ENCODE measurements at regions not wholly inside any gene's neighbourhood (a gene's known extent, or its start where the extent isn't known, plus 50 kb on each side); places are given as distances from the start of the nearest gene placed in this dataset.

DNA sequence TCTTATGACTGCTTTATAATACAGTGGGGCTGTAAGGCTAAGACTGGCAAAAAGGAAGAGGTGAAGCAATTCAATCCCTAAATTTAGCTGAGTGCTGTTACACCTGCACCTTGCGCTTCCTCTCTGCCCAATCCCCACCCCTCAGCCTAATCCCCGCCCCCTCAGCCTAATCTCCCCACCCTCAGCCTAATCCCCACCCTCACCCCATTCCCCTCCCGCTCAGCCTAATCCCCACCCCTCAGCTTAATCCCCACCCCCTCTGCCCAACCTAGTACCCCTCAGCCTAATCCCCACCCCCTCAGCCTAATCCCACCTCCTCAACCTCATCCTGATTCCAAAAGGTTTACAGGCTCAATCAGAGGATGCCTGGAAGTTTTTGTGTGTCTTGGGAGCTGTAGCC, 155.5 kb downstream of the PMP22 start:
- Histone ChIP-seq H3K4me1 (peaks cover 7 to 15% (median 14%) of the 10 kb centered on the region in 4 donors), H3K27ac (replicated peaks in 1 of 4) (no peak overlapping the region), H3K27me3 (peaks cover 0 to 51% (median 0%) of the 10 kb centered on the region in 4 donors), H3K36me3 (no peaks in the 10 kb centered on the region), H3K9me3 (no peaks in the 10 kb centered on the region), H3K4me3 (no peak overlapping the region)
- no peak for DNase-seq (ENCODE audit: extremely low spot score)
- WGBS = 53% methylated on average over 3 of the region's 3 CpGs
- intact Hi-C loops (cut with DNase I) = no loop called here
- TF ChIP-seq POLR2AphosphoS5 (IDR thresholded peaks at IDR 0.05) (no peak), EP300 (IDR thresholded peaks at IDR 0.05) (no peak)

DNA sequence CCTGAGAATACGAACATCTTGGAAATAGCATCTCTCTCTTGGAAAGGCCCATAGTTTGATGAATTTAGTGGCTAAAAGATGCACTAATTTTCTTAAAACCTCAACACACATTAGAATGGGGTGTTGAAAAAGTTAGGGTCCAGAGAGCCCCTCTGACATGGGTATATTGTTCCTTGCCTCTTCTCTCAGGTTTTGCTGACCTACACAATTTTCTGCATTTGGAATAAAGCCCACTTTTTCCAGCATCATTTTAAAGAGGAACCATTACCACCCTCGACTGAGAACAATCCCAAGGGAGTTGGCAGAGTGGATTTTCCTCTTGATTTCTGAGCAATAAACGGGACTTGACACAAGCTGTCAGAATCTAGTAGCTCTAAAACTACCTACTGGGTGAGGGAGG, 156.1 kb downstream of the PMP22 start:
- 77% methylated on average over 3 of the region's 3 CpGs for WGBS
- H3K27ac ChIP-seq (replicated peaks in 1 of 4) = no peak overlapping the region
- TF ChIP-seq, protein P1, sequence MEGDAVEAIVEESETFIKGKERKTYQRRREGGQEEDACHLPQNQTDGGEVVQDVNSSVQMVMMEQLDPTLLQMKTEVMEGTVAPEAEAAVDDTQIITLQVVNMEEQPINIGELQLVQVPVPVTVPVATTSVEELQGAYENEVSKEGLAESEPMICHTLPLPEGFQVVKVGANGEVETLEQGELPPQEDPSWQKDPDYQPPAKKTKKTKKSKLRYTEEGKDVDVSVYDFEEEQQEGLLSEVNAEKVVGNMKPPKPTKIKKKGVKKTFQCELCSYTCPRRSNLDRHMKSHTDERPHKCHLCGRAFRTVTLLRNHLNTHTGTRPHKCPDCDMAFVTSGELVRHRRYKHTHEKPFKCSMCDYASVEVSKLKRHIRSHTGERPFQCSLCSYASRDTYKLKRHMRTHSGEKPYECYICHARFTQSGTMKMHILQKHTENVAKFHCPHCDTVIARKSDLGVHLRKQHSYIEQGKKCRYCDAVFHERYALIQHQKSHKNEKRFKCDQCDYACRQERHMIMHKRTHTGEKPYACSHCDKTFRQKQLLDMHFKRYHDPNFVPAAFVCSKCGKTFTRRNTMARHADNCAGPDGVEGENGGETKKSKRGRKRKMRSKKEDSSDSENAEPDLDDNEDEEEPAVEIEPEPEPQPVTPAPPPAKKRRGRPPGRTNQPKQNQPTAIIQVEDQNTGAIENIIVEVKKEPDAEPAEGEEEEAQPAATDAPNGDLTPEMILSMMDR (IDR thresholded peaks at IDR 0.05) = no peak
- TF ChIP-seq POLR2A (IDR thresholded peaks at IDR 0.05; ENCODE audit: low read depth) = no peak
- no peak for TF ChIP-seq POLR2AphosphoS5 (IDR thresholded peaks at IDR 0.05)
- no peak for TF ChIP-seq EP300 (IDR thresholded peaks at IDR 0.05)
- H3K4me3 ChIP-seq = no peak overlapping the region
- no peak for DNase-seq (ENCODE audit: extremely low spot score)
- intact Hi-C loops (cut with DNase I) = no loop called here
- no peaks in the 10 kb centered on the region for H3K9me3 ChIP-seq
- H3K4me1 ChIP-seq = peaks cover 7 to 15% (median 14%) of the 10 kb centered on the region in 4 donors
- no peaks in the 10 kb centered on the region for H3K36me3 ChIP-seq
- H3K27me3 ChIP-seq = peaks cover 0 to 57% (median 0%) of the 10 kb centered on the region in 4 donors

DNA sequence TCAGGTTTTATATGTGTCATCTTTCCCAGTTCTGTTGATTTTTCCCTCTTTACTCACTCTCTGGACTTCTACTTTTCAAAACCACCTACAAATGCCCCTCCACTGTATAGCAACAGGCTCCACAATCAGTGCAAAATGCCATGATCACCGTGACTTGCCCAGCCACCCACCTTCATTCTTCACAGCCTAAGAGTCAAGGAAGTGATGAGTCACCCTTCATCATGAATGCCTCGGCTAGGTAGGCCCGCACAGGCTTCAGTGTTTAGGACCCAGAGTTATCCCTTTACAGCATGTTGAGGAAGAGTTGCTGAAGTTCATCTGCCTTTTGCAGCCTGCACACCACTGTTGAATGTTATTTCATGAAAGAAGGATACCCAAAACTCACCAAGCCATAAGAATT, 158.6 kb downstream of the PMP22 start:
- H3K9me3 ChIP-seq = no peaks in the 10 kb centered on the region
- intact Hi-C loops (cut with DNase I) = no loop called here
- DNase-seq (ENCODE audit: extremely low spot score) = no peak
- no peak overlapping the region for H3K27ac ChIP-seq (replicated peaks in 1 of 4)
- no peak for TF ChIP-seq EP300 (IDR thresholded peaks at IDR 0.05)
- TF ChIP-seq POLR2AphosphoS5 (IDR thresholded peaks at IDR 0.05) = no peak
- TF ChIP-seq POLR2A (IDR thresholded peaks at IDR 0.05; ENCODE audit: low read depth) = no peak
- TF ChIP-seq, protein P1 (IDR thresholded peaks at IDR 0.05) = no peak
- no peaks in the 10 kb centered on the region for H3K36me3 ChIP-seq
- H3K4me3 ChIP-seq = no peak overlapping the region
- WGBS = 65% methylated on average over 3 of the region's 3 CpGs
- peaks cover 0 to 78% (median 0%) of the 10 kb centered on the region in 4 donors for H3K27me3 ChIP-seq
- no peaks in the 10 kb centered on the region for H3K4me1 ChIP-seq

DNA sequence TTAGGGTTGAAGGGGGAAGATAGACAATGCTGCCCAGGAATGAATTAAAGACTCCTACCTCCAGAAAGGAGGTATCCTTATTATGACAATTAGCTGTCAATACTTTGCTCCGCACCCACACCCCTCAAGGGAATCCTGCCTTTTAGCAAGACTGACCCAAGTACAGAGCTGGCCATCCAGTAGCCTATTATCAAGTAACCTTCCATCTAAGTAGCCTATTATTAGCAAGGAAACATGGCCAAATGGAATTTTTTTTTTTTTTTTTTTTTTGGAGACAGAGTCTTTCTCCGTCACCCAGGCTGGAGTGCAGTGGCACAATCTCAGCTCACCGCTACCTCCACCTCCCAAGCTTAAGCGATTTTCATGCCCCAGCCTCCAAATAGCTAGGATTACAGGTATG, 161.3 kb downstream of the PMP22 start:
- no peak for DNase-seq (ENCODE audit: extremely low spot score)
- no peaks in the 10 kb centered on the region for H3K9me3 ChIP-seq
- no peaks in the 10 kb centered on the region for H3K4me1 ChIP-seq
- H3K4me3 ChIP-seq = no peak overlapping the region
- 88% methylated on average over 4 of the region's 4 CpGs for WGBS
- H3K36me3 ChIP-seq = no peaks in the 10 kb centered on the region
- intact Hi-C loops (cut with DNase I) = no loop called here
- no peak overlapping the region for H3K27ac ChIP-seq (replicated peaks in 1 of 4)
- H3K27me3 ChIP-seq = peaks cover 0 to 73% (median 0%) of the 10 kb centered on the region in 4 donors
- no peak for TF ChIP-seq EP300 (IDR thresholded peaks at IDR 0.05)
- no peak for TF ChIP-seq POLR2AphosphoS5 (IDR thresholded peaks at IDR 0.05)
- TF ChIP-seq, protein P1 (IDR thresholded peaks at IDR 0.05) = no peak
- no peak for TF ChIP-seq POLR2A (IDR thresholded peaks at IDR 0.05; ENCODE audit: low read depth)

DNA sequence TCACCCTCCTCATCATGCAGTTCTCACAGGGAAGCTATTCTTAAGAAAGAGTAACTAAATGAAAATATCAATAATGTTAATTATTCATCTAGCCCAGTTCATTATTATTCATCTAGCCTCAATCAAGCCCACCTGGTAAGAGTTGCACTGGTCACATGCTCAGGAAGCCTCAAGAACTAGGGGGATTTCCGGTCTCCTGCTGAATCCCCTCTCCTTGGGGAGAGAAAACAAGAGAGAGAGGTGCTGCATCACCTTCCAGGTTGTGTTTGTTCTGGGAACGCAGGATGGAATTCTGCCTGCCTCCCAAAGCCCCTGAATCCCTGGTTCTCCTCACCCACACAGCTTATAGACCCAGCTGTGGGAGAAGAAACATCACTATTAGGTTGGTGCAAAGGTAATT, 164.0 kb downstream of the PMP22 start:
- Histone ChIP-seq H3K27me3 (peaks cover 0 to 60% (median 0%) of the 10 kb centered on the region in 4 donors), H3K4me3 (no peak overlapping the region), H3K9me3 (no peaks in the 10 kb centered on the region), H3K4me1 (no peaks in the 10 kb centered on the region), H3K36me3 (no peaks in the 10 kb centered on the region), H3K27ac (replicated peaks in 1 of 4) (no peak overlapping the region)
- intact Hi-C loops (cut with DNase I) = no loop called here
- no peak for DNase-seq (ENCODE audit: extremely low spot score)
- 76% methylated on average over 2 of the region's 2 CpGs for WGBS
- TF ChIP-seq, protein P1 (IDR thresholded peaks at IDR 0.05) = no peak

Data from esophagus muscularis mucosa (tissue), 4 donors.